Lung (tissue), 11 donors: ENCODE measurements at regions not wholly inside any gene's neighbourhood (a gene's known extent, or its start where the extent isn't known, plus 50 kb on each side); places are given as distances from the start of the nearest gene placed in this dataset.

Experiments
- ATAC-seq: fragments of 200-7000 bp; cut with Tn5 transposase; one replicate; pipeline ENCODE4 v1.9.1; 2020; ENCODE audit warnings: moderate number of reproducible peaks; ENCODE audit not compliant: insufficient read depth, low FRiP score
- DNase-seq, 3 donors: peaks; one replicate each; pipeline ENCODE4 v3.0.0-alpha.2; 2013 to 2017
- H3K27ac ChIP-seq, 2 donors: one replicate each; pipeline ENCODE4 v1.5.1; 2013; ENCODE audit warnings: mild to moderate bottlenecking in 2 of 2, moderate library complexity in 2 of 2, control low read depth in 1 of 2, inconsistent platforms in 1 of 2, low read depth in 1 of 2, low read length in 1 of 2
- H3K27me3 ChIP-seq, 3 donors: one replicate each; pipeline ENCODE4 v1.5.1; 2013; ENCODE audit warnings: low read length in 2 of 3; ENCODE audit not compliant: control insufficient read depth in 3 of 3, insufficient read depth in 3 of 3
- H3K36me3 ChIP-seq, 4 donors: one replicate each; pipeline ENCODE4 v1.5.1; 2013; ENCODE audit warnings: low read length in 4 of 4, mild to moderate bottlenecking in 1 of 4, moderate library complexity in 1 of 4; ENCODE audit not compliant: control insufficient read depth in 4 of 4, insufficient read depth in 4 of 4
- H3K4me1 ChIP-seq, 5 donors: one replicate each; pipeline ENCODE4 v1.5.1; 2013; ENCODE audit warnings: low read length in 5 of 5, mild to moderate bottlenecking in 2 of 5, moderate library complexity in 1 of 5; ENCODE audit not compliant: control insufficient read depth in 5 of 5, insufficient read depth in 5 of 5
- H3K4me3 ChIP-seq: one replicate; pipeline ENCODE4 v1.5.1; 2013; ENCODE audit warnings: mild to moderate bottlenecking, control low read depth, moderate library complexity
- H3K9ac ChIP-seq, 2 donors: one replicate each; pipeline ENCODE4 v1.5.1; 2013; ENCODE audit warnings: low read length in 2 of 2, control low read depth in 1 of 2; ENCODE audit not compliant: insufficient read depth in 1 of 2
- H3K9me3 ChIP-seq, 4 donors: one replicate each; pipeline ENCODE4 v1.5.1; 2013; ENCODE audit warnings: low read length in 3 of 4, mild to moderate bottlenecking in 1 of 4, moderate library complexity in 1 of 4; ENCODE audit not compliant: control insufficient read depth in 4 of 4, insufficient read depth in 3 of 4
- WGBS, 2 donors: extraction: QIAGEN DNeasy Blood & Tissue Kit; methylation state at CpG; one replicate each; pipeline ENCODE4 v1.1.7; 2013; 5-methylcytosine and 5-hydroxymethylcytosine counted together
- TF ChIP-seq, protein P1 (sequence below): IDR thresholded peaks from 2 replicates; pipeline ENCODE4 v1.5.1; 2012; ENCODE audit warnings: mild to moderate bottlenecking; ENCODE audit errors: control extremely low read depth, extremely low read depth
- donor health status: control.
- donor health status: control.
- donor health status: Bipolar disorder and iron deficiency.
- donor health status: healthy.
- donor health status: DM: yes; HTN: yes; CAD: no.

DNA sequence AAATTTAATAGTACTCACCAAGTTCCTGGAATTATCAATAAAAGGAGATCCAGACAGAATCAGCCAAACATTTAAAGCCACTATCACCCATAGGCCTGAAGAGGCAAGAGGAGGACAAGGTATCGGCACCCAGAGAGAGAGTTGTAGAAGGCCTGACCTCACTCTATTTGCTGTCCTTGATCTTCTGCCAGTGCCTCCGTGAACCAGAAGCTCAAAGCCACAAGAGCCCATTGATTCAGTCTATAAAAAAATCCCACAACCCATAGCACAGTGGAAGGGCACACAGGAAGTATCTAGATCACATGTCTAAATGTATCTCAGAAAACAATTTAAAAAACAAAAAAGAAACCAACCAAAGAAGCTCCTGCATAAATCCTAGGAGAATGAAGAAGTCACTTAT is 68.6 kb upstream of the FAM174B start:
- Histone ChIP-seq H3K9ac (no peak overlapping the region), H3K4me1 (peaks cover 0 to 6% (median 0%) of the 10 kb centered on the region in 5 donors), H3K27me3 (no peaks in the 10 kb centered on the region), H3K36me3 (peaks cover 0 to 2% (median 0%) of the 10 kb centered on the region in 4 donors), H3K4me3 (no peak overlapping the region), H3K9me3 (peaks cover 0 to 3% (median 1%) of the 10 kb centered on the region in 4 donors), H3K27ac (no peak overlapping the region)
- TF ChIP-seq, protein P1, sequence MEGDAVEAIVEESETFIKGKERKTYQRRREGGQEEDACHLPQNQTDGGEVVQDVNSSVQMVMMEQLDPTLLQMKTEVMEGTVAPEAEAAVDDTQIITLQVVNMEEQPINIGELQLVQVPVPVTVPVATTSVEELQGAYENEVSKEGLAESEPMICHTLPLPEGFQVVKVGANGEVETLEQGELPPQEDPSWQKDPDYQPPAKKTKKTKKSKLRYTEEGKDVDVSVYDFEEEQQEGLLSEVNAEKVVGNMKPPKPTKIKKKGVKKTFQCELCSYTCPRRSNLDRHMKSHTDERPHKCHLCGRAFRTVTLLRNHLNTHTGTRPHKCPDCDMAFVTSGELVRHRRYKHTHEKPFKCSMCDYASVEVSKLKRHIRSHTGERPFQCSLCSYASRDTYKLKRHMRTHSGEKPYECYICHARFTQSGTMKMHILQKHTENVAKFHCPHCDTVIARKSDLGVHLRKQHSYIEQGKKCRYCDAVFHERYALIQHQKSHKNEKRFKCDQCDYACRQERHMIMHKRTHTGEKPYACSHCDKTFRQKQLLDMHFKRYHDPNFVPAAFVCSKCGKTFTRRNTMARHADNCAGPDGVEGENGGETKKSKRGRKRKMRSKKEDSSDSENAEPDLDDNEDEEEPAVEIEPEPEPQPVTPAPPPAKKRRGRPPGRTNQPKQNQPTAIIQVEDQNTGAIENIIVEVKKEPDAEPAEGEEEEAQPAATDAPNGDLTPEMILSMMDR: no peak
- ATAC-seq (no peak), DNase-seq (no peak)
- 83 to 96% methylated on average over 2 of the region's 2 CpGs for WGBS, 2 donors

DNA sequence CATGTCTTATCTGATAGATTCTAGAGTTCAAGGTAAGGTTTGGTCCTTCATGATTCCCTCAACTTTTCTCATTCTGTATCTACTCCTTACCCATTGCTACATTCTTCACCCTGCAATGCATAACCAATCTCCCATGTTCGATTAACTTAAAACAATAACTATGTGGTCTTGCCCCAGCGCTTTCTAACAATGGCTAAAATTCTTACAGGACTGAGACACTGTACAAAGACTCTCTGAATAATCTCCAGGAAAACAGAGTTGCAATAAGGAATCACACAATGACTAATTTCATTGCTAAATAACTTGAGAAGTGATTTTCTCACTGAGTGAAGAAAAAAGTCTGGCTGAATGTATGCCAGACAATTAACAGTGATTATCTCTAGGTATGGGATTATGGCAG is 69.6 kb upstream of the FAM174B start:
- WGBS, 2 donors: 96 to 99% methylated on average over 2 of the region's 2 CpGs
- Histone ChIP-seq H3K27me3 (no peaks in the 10 kb centered on the region), H3K9me3 (peaks cover 0 to 3% (median under 1%) of the 10 kb centered on the region in 4 donors), H3K9ac (no peak overlapping the region), H3K4me3 (no peak overlapping the region), H3K4me1 (peaks cover 0 to 6% (median 0%) of the 10 kb centered on the region in 5 donors), H3K27ac (no peak overlapping the region), H3K36me3 (peaks cover 0 to 2% (median under 1%) of the 10 kb centered on the region in 4 donors)
- ATAC-seq (no peak), DNase-seq (no peak)
- TF ChIP-seq, protein P1: no peak

DNA sequence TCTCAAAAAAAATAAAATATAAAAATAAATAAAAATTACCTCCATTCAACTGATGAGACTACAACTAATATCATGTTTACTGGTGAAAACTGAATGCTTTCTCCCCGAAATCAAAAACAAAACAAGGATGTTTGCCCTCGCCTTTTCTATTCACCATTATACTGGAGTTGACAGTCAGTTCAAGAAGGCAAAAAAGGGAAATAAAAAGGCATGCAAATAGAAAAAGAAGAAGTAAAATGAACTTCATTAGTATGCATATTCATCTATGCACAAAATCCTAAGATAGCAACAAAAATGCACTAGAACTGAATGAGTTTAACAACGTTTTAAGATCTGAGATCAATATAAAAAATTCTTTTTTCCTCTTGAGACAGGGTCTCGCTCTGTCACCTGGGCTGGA is 72.7 kb upstream of the FAM174B start:
- Histone ChIP-seq H3K9ac (no peak overlapping the region), H3K4me1 (peaks cover 0 to 6% (median 0%) of the 10 kb centered on the region in 5 donors), H3K27me3 (no peaks in the 10 kb centered on the region), H3K4me3 (no peak overlapping the region), H3K9me3 (peaks cover 0 to under 1% (median 0%) of the 10 kb centered on the region in 4 donors), H3K27ac (no peak overlapping the region), H3K36me3 (peaks cover 0 to 2% (median under 1%) of the 10 kb centered on the region in 4 donors)
- TF ChIP-seq, protein P1: no peak
- ATAC-seq (no peak), DNase-seq (no peak)
- WGBS, 2 donors: 69 to 82% methylated on average over 4 of the region's 4 CpGs
